ENCODE measurements at regions not wholly inside any gene's neighbourhood (a gene's known extent, or its start where the extent isn't known, plus 50 kb on each side); places are given as distances from the start of the nearest gene placed in this dataset.

DNA sequence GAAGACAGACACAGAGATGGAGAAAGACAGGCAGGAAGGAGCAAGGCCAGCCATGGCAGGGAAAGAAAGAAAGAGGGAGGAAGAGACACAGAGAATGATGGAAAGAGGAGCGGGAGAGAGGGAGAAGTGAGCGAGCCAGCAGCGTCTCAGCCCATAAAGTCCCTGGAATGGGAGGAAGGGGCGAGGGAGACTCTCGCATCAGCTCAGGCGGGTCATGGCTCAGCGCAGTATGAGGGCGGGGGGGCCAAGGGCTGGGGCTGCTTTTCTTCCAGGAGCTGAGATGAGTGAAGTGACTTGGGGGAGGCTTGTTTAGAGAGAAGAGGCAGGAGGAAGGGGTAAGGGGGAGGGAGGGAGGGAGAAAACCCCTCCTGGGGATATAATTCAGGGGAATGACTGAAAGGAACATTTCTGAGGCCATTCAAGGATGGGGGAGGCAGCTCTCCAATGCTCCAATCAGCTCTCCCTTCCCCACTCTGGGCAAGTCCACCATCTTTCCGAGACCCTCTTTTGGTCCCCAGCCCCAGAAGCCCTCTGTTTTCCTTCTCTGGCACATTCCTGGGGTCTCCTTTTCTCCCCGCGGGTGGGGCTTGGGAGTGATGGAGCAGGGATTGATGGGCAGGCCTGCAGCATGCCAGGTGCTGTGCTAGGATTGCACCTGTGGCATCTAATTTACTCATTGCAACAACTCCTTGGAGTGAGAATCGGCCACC lies 87.9 kb downstream of the HIF1AN start:
- no peak overlapping the region for H3K4me3 ChIP-seq (ENCODE audit: control insufficient read depth in 2 of 3, extremely low read depth in 1 of 3, insufficient read depth in 2 of 3, low read depth in 1 of 3, low read length in 3 of 3)
- H3K79me2 ChIP-seq (ENCODE audit: control insufficient read depth, insufficient read depth, low read length): no peaks in the 10 kb centered on the region
- no peak overlapping the region for H3K4me2 ChIP-seq (ENCODE audit: control insufficient read depth, extremely low read depth, insufficient read depth, low read depth, low read length)
- H3K36me3 ChIP-seq (ENCODE audit: control insufficient read depth in 2 of 2, extremely low read depth in 1 of 2, insufficient read depth in 2 of 2, low read length in 2 of 2): no peaks in the 10 kb centered on the region
- no peak for TF ChIP-seq EZH2 (IDR thresholded peaks at IDR 0.05; ENCODE audit: low read length)
- TF ChIP-seq, protein P1, sequence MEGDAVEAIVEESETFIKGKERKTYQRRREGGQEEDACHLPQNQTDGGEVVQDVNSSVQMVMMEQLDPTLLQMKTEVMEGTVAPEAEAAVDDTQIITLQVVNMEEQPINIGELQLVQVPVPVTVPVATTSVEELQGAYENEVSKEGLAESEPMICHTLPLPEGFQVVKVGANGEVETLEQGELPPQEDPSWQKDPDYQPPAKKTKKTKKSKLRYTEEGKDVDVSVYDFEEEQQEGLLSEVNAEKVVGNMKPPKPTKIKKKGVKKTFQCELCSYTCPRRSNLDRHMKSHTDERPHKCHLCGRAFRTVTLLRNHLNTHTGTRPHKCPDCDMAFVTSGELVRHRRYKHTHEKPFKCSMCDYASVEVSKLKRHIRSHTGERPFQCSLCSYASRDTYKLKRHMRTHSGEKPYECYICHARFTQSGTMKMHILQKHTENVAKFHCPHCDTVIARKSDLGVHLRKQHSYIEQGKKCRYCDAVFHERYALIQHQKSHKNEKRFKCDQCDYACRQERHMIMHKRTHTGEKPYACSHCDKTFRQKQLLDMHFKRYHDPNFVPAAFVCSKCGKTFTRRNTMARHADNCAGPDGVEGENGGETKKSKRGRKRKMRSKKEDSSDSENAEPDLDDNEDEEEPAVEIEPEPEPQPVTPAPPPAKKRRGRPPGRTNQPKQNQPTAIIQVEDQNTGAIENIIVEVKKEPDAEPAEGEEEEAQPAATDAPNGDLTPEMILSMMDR (optimal IDR thresholded peaks at IDR 0.05 in 1 of 3, IDR thresholded peaks at IDR 0.05 in 1 of 3, conservative IDR thresholded peaks at IDR 0.05 in 1 of 3; ENCODE audit: extremely low read depth in 1 of 3, insufficient read depth in 2 of 3, low read length in 3 of 3): no peak
- H3K27me3 ChIP-seq (ENCODE audit: control insufficient read depth, extremely low read depth, insufficient read depth, low read length): peaks cover 50% of the 10 kb centered on the region
- H3K9ac ChIP-seq (ENCODE audit: control insufficient read depth, extremely low read depth, insufficient read depth, low read length): no peak overlapping the region
- H3K4me1 ChIP-seq (ENCODE audit: control insufficient read depth, extremely low read depth, insufficient read depth, low read length): no peaks in the 10 kb centered on the region
- no peaks in the 10 kb centered on the region for H3K9me1 ChIP-seq (ENCODE audit: control insufficient read depth, extremely low read depth, insufficient read depth, low read length)
- dilution Hi-C loops (cut with MboI; ENCODE audit: extremely low pct_ligation_motif_present, low sequenced_read_pairs): no loop called here
- no peak overlapping the region for H2AFZ ChIP-seq (ENCODE audit: control insufficient read depth, low read length)
- no peaks in the 10 kb centered on the region for H3K9me3 ChIP-seq (ENCODE audit: control insufficient read depth, low read depth, low read length)
- FAIRE-seq: no peak
- DNase-seq (ENCODE audit: low read depth, low spot score): no peak
- no peak overlapping the region for H3K27ac ChIP-seq (ENCODE audit: control insufficient read depth, insufficient read depth, low read length)
- no peaks in the 10 kb centered on the region for H4K20me1 ChIP-seq (ENCODE audit: control insufficient read depth, extremely low read depth, insufficient read depth, low read length)

DNA sequence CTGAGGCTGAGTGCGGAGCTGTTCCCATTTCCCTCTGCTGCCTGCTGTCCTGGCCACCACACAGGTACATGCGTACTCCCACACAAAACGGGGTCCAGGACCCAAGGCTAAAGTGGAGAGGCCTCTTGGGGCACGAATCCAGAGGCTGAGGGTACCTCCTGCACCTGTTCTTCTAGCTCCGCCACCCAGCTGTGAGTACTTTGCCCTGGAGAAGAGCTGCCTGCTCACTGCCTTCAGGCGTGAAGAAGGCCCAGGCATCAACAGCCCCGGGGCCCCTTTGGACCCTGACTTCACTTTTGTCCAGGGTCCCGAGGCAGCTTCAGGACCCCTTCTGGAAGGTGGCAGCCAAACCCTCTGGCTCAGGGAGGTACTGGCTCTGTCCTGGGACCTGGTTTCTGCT lies 88.6 kb downstream of the HIF1AN start:
- no peaks in the 10 kb centered on the region for H3K9me3 ChIP-seq (ENCODE audit: control insufficient read depth, low read depth, low read length)
- peaks cover 49% of the 10 kb centered on the region for H3K27me3 ChIP-seq (ENCODE audit: control insufficient read depth, extremely low read depth, insufficient read depth, low read length)
- H3K79me2 ChIP-seq (ENCODE audit: control insufficient read depth, insufficient read depth, low read length): no peaks in the 10 kb centered on the region
- no peak overlapping the region for H2AFZ ChIP-seq (ENCODE audit: control insufficient read depth, low read length)
- H3K36me3 ChIP-seq (ENCODE audit: control insufficient read depth in 2 of 2, extremely low read depth in 1 of 2, insufficient read depth in 2 of 2, low read length in 2 of 2): no peaks in the 10 kb centered on the region
- no peak for TF ChIP-seq EZH2 (IDR thresholded peaks at IDR 0.05; ENCODE audit: low read length)
- TF ChIP-seq, protein P1 (optimal IDR thresholded peaks at IDR 0.05 in 1 of 3, IDR thresholded peaks at IDR 0.05 in 1 of 3, conservative IDR thresholded peaks at IDR 0.05 in 1 of 3; ENCODE audit: extremely low read depth in 1 of 3, insufficient read depth in 2 of 3, low read length in 3 of 3): no peak
- DNase-seq (ENCODE audit: low read depth, low spot score) (no peak), FAIRE-seq (no peak)
- no peaks in the 10 kb centered on the region for H3K4me1 ChIP-seq (ENCODE audit: control insufficient read depth, extremely low read depth, insufficient read depth, low read length)
- H3K9ac ChIP-seq (ENCODE audit: control insufficient read depth, extremely low read depth, insufficient read depth, low read length): no peak overlapping the region
- dilution Hi-C loops (cut with MboI; ENCODE audit: extremely low pct_ligation_motif_present, low sequenced_read_pairs): no loop called here
- H3K27ac ChIP-seq (ENCODE audit: control insufficient read depth, insufficient read depth, low read length): no peak overlapping the region
- no peaks in the 10 kb centered on the region for H4K20me1 ChIP-seq (ENCODE audit: control insufficient read depth, extremely low read depth, insufficient read depth, low read length)
- no peak overlapping the region for H3K4me2 ChIP-seq (ENCODE audit: control insufficient read depth, extremely low read depth, insufficient read depth, low read depth, low read length)
- no peak overlapping the region for H3K4me3 ChIP-seq (ENCODE audit: control insufficient read depth in 2 of 3, extremely low read depth in 1 of 3, insufficient read depth in 2 of 3, low read depth in 1 of 3, low read length in 3 of 3)
- H3K9me1 ChIP-seq (ENCODE audit: control insufficient read depth, extremely low read depth, insufficient read depth, low read length): no peaks in the 10 kb centered on the region
